T-helper 1 cell treated with Interleukin-12 subunit alpha and Interleukin-12 subunit beta and Interleukin-4 antibody, amounts not matched to agents 30 μg/mL and 1 μg/mL, for 36 hours (primary cell): ENCODE measurements at regions not wholly inside any gene's neighbourhood (a gene's known extent, or its start where the extent isn't known, plus 50 kb on each side); places are given as distances from the start of the nearest gene placed in this dataset.
"Not testable (repeated sequence)": the region's sequence is repeated elsewhere in the genome, so short reads cannot be mapped to it uniquely, and the experiment has no call there.

ENCODE experiments used
- H3K27ac Mint-ChIP-seq: one replicate; pipeline ENCODE4 v1.8.0; 2021; ENCODE audit warnings: mild to moderate bottlenecking, mixed read lengths
- H3K27me3 Mint-ChIP-seq: one replicate; pipeline ENCODE4 v1.8.0; 2021; ENCODE audit warnings: low read depth, mixed read lengths
- H3K36me3 Mint-ChIP-seq: one replicate; pipeline ENCODE4 v1.8.0; 2021; ENCODE audit warnings: low read depth, mixed read lengths
- H3K4me1 Mint-ChIP-seq: one replicate; pipeline ENCODE4 v1.8.0; 2021; ENCODE audit warnings: low read depth, mixed read lengths
- H3K4me3 Mint-ChIP-seq: one replicate; pipeline ENCODE4 v1.8.0; 2021; ENCODE audit warnings: mild to moderate bottlenecking, moderate library complexity, mixed read lengths
- H3K9me3 Mint-ChIP-seq: one replicate; pipeline ENCODE4 v1.8.0; 2021; ENCODE audit warnings: mixed read lengths

GRCh38 chr7:119964788-119965542 lies 308.0 kb upstream of the KCND2 start:
- H3K36me3 Mint-ChIP-seq, result no peaks in the 10 kb centered on the region
- no peak overlapping the region for H3K27ac Mint-ChIP-seq
- H3K27me3 Mint-ChIP-seq, result no peaks in the 10 kb centered on the region
- no peaks in the 10 kb centered on the region for H3K4me1 Mint-ChIP-seq
- no peak overlapping the region for H3K4me3 Mint-ChIP-seq
- no peaks in the 10 kb centered on the region for H3K9me3 Mint-ChIP-seq

GRCh38 chr7:119967221-119967620 lies 305.8 kb upstream of the KCND2 start:
- Mint-ChIP-seq H3K36me3 (no peaks in the 10 kb centered on the region), H3K9me3 (no peaks in the 10 kb centered on the region), H3K4me3 (no peak overlapping the region), H3K27me3 (no peaks in the 10 kb centered on the region), H3K27ac (no peak overlapping the region), H3K4me1 (no peaks in the 10 kb centered on the region)

GRCh38 chr7:119968411-119968810 lies 304.6 kb upstream of the KCND2 start:
- H3K27ac Mint-ChIP-seq, H3K4me3 Mint-ChIP-seq, H3K9me3 Mint-ChIP-seq, H3K4me1 Mint-ChIP-seq, H3K27me3 Mint-ChIP-seq, H3K36me3 Mint-ChIP-seq: not testable (repeated sequence)

GRCh38 chr7:119969054-119969453 lies 303.9 kb upstream of the KCND2 start:
- H3K4me3 Mint-ChIP-seq, result no peak overlapping the region
- H3K36me3 Mint-ChIP-seq, result no peaks in the 10 kb centered on the region
- H3K4me1 Mint-ChIP-seq, result no peaks in the 10 kb centered on the region
- no peaks in the 10 kb centered on the region for H3K27me3 Mint-ChIP-seq
- no peaks in the 10 kb centered on the region for H3K9me3 Mint-ChIP-seq
- no peak overlapping the region for H3K27ac Mint-ChIP-seq

- Mint-ChIP-seq H3K9me3 (no peaks in the 10 kb centered on the region), H3K4me3 (no peak overlapping the region), H3K27me3 (no peaks in the 10 kb centered on the region), H3K36me3 (no peaks in the 10 kb centered on the region), H3K4me1 (no peaks in the 10 kb centered on the region), H3K27ac (no peak overlapping the region)
Measured at GRCh38 chr7:119969763-119970162, 303.2 kb upstream of the KCND2 start.

- no peaks in the 10 kb centered on the region for H3K36me3 Mint-ChIP-seq
- H3K4me3 Mint-ChIP-seq, result no peak overlapping the region
- H3K4me1 Mint-ChIP-seq, result no peaks in the 10 kb centered on the region
- H3K27me3 Mint-ChIP-seq, result no peaks in the 10 kb centered on the region
- H3K9me3 Mint-ChIP-seq, result no peaks in the 10 kb centered on the region
- H3K27ac Mint-ChIP-seq, result no peak overlapping the region
Measured at GRCh38 chr7:119974972-119975371, 298.0 kb upstream of the KCND2 start.

GRCh38 chr7:119982884-119983283 lies 290.1 kb upstream of the KCND2 start:
- H3K4me3 Mint-ChIP-seq, result no peak overlapping the region
- H3K4me1 Mint-ChIP-seq, result no peaks in the 10 kb centered on the region
- no peak overlapping the region for H3K27ac Mint-ChIP-seq
- no peaks in the 10 kb centered on the region for H3K36me3 Mint-ChIP-seq
- H3K27me3 Mint-ChIP-seq, result no peaks in the 10 kb centered on the region
- peaks cover 10% of the 10 kb centered on the region for H3K9me3 Mint-ChIP-seq

- no peak overlapping the region for H3K27ac Mint-ChIP-seq
- H3K36me3 Mint-ChIP-seq, result no peaks in the 10 kb centered on the region
Measured at GRCh38 chr7:119983468-119983867, 289.5 kb upstream of the KCND2 start.

GRCh38 chr7:119984247-119984646 lies 288.7 kb upstream of the KCND2 start:
- no peaks in the 10 kb centered on the region for H3K27me3 Mint-ChIP-seq
- peaks cover 10% of the 10 kb centered on the region for H3K9me3 Mint-ChIP-seq
- no peak overlapping the region for H3K4me3 Mint-ChIP-seq

More at GRCh38 chr7:119983468-119983867, 289.5 kb upstream of the KCND2 start:
- Mint-ChIP-seq H3K4me3 (no peak overlapping the region), H3K4me1 (no peaks in the 10 kb centered on the region), H3K9me3 (peaks cover 10% of the 10 kb centered on the region), H3K27me3 (no peaks in the 10 kb centered on the region)

GRCh38 chr7:119988401-119988800 lies 284.6 kb upstream of the KCND2 start:
- Mint-ChIP-seq H3K36me3 (no peaks in the 10 kb centered on the region), H3K4me1 (no peaks in the 10 kb centered on the region), H3K4me3 (no peak overlapping the region), H3K9me3 (peaks cover 8% of the 10 kb centered on the region), H3K27ac (no peak overlapping the region), H3K27me3 (no peaks in the 10 kb centered on the region)

More at GRCh38 chr7:119984247-119984646, 288.7 kb upstream of the KCND2 start:
- H3K4me1 Mint-ChIP-seq, result no peaks in the 10 kb centered on the region
- no peaks in the 10 kb centered on the region for H3K36me3 Mint-ChIP-seq
- H3K27ac Mint-ChIP-seq, result no peak overlapping the region

GRCh38 chr7:119994928-119995327 lies 278.0 kb upstream of the KCND2 start:
- Mint-ChIP-seq H3K36me3 (no peaks in the 10 kb centered on the region), H3K27me3 (no peaks in the 10 kb centered on the region), H3K4me3 (no peak overlapping the region), H3K4me1 (no peaks in the 10 kb centered on the region), H3K27ac (no peak overlapping the region), H3K9me3 (peaks cover 6% of the 10 kb centered on the region)

GRCh38 chr7:119996634-119997033 lies 276.3 kb upstream of the KCND2 start:
- H3K27ac Mint-ChIP-seq, result no peak overlapping the region
- no peaks in the 10 kb centered on the region for H3K27me3 Mint-ChIP-seq
- peaks cover 6% of the 10 kb centered on the region for H3K9me3 Mint-ChIP-seq
- no peaks in the 10 kb centered on the region for H3K4me1 Mint-ChIP-seq
- H3K36me3 Mint-ChIP-seq, result no peaks in the 10 kb centered on the region
- no peak overlapping the region for H3K4me3 Mint-ChIP-seq

- no peaks in the 10 kb centered on the region for H3K36me3 Mint-ChIP-seq
- no peaks in the 10 kb centered on the region for H3K4me1 Mint-ChIP-seq
- peaks cover 2% of the 10 kb centered on the region for H3K9me3 Mint-ChIP-seq
- no peaks in the 10 kb centered on the region for H3K27me3 Mint-ChIP-seq
- no peak overlapping the region for H3K4me3 Mint-ChIP-seq
- no peak overlapping the region for H3K27ac Mint-ChIP-seq
Measured at GRCh38 chr7:119999738-120000475, 273.1 kb upstream of the KCND2 start.

- Mint-ChIP-seq H3K4me1 (no peaks in the 10 kb centered on the region), H3K27me3 (no peaks in the 10 kb centered on the region), H3K27ac (no peak overlapping the region), H3K4me3 (no peak overlapping the region), H3K36me3 (no peaks in the 10 kb centered on the region), H3K9me3 (peaks cover 3% of the 10 kb centered on the region)
Measured at GRCh38 chr7:120005720-120006119, 267.3 kb upstream of the KCND2 start.

GRCh38 chr7:120014301-120014700 lies 258.7 kb upstream of the KCND2 start:
- H3K4me1 Mint-ChIP-seq, H3K36me3 Mint-ChIP-seq, H3K4me3 Mint-ChIP-seq, H3K27ac Mint-ChIP-seq, H3K27me3 Mint-ChIP-seq, H3K9me3 Mint-ChIP-seq: not testable (repeated sequence)
